ENCODE measurements at regions not wholly inside any gene's neighbourhood (a gene's known extent, or its start where the extent isn't known, plus 50 kb on each side); places are given as distances from the start of the nearest gene placed in this dataset.

DNA sequence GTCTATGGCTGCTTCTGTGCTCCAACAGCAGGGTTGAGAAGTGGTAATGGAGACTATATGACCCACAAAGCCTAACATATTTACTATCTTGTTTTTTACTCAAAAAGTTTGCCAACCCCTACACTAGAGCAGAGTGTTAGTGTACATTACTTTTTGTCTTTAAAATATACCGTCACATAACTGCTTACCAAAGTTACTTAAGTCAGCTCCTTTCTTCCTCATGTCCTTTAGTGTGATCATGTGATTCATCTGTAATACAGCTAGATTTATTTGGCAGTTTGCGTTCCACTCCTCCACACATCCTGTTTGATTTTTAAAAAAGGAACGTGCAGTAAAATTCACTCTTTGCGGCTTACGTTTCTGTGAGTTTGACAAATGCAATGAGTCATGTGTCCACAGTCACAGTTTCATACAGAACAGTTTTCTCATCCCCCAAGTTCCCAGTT, 162.4 kb upstream of the GPRIN3 start:
- Mint-ChIP-seq H3K27me3 (no peaks in the 10 kb centered on the region), H3K9me3 (no peaks in the 10 kb centered on the region), H3K36me3 (peaks cover 0 to 7% (median 0%) of the 10 kb centered on the region in 5 donors), H3K4me1 (peaks cover 11 to 28% (median 23%) of the 10 kb centered on the region in 7 donors), H3K27ac (peak overlapping the region; percentile 7 to 82 (median 58)), H3K4me3 (peak overlapping the region in 9 of 10 donors; percentile 13 to 74 (median 62))
- ChIA-PET POLR2A (interaction anchor here (0.6 to 0.7 kb wide), 2 partner anchors 172 to 194 kb away, joined by 3 read pairs; no protein-coding TSS in a partner anchor), CTCF (interaction anchor here (1.1 kb wide), 1 partner anchor 8 kb away, joined by 4 read pairs; no protein-coding TSS in a partner anchor)
- intact Hi-C loops (cut with micrococcal nuclease): loop anchor here (2.0 to 5.0 kb wide), 2 partner anchors 15 to 163 kb away; partner anchors contain the start of gene GPRIN3 (in 1 of the 2)
- no peaks in the 10 kb centered on the region for H3K36me3 ChIP-seq (ENCODE audit: control insufficient read depth in 2 of 3, insufficient read depth in 3 of 3, low read length in 3 of 3)
- DNase-seq: peak in 7 of 9 donors; percentile 18 to 61 (median 47)
- no peak overlapping the region for H3K4me3 ChIP-seq (ENCODE audit: low read length)
- no peaks in the 10 kb centered on the region for H3K27me3 ChIP-seq (ENCODE audit: control insufficient read depth in 2 of 2, insufficient read depth in 2 of 2, low read length in 2 of 2)
- H3K27ac ChIP-seq (ENCODE audit: low read depth, low read length): no peak overlapping the region
- ATAC-seq: peak; percentile 76
- peaks cover 0 to 7% of the 10 kb centered on the region in 2 donors for H3K4me1 ChIP-seq (ENCODE audit: control insufficient read depth in 2 of 2, insufficient read depth in 2 of 2, low read length in 2 of 2)
- no peaks in the 10 kb centered on the region for H3K9me3 ChIP-seq (ENCODE audit: control insufficient read depth in 2 of 3, low read length in 3 of 3)

DNA sequence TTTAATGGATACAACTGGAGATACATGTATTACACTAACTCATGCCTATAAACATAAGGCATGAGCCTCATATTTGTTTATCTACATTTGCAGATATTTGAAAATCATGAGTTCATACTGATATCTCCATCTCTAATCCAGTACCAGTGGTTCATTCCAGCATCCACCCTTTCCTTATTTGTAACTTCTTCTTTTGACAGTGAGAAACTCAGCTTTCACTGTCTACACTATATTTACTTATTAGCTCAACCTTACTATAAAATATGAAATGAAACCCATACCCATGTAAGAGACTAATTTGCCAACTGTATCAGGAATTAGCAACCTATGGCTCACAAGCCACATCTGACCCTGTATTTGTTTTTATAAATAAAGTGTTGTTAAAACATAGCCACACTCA, 161.9 kb upstream of the GPRIN3 start:
- no peaks in the 10 kb centered on the region for H3K36me3 ChIP-seq (ENCODE audit: control insufficient read depth in 2 of 3, insufficient read depth in 3 of 3, low read length in 3 of 3)
- H3K4me1 Mint-ChIP-seq: peaks cover 11 to 28% (median 23%) of the 10 kb centered on the region in 7 donors
- CTCF ChIA-PET: interaction anchor here (1.1 kb wide), 1 partner anchor 9 kb away, joined by 4 read pairs; no protein-coding TSS in a partner anchor
- peaks cover 0 to 7% of the 10 kb centered on the region in 2 donors for H3K4me1 ChIP-seq (ENCODE audit: control insufficient read depth in 2 of 2, insufficient read depth in 2 of 2, low read length in 2 of 2)
- no peaks in the 10 kb centered on the region for H3K9me3 Mint-ChIP-seq
- H3K4me3 ChIP-seq (ENCODE audit: low read length): no peak overlapping the region
- H3K27me3 Mint-ChIP-seq: no peaks in the 10 kb centered on the region
- H3K9me3 ChIP-seq (ENCODE audit: control insufficient read depth in 2 of 3, low read length in 3 of 3): no peaks in the 10 kb centered on the region
- peaks cover 0 to 7% (median 0%) of the 10 kb centered on the region in 5 donors for H3K36me3 Mint-ChIP-seq
- no peaks in the 10 kb centered on the region for H3K27me3 ChIP-seq (ENCODE audit: control insufficient read depth in 2 of 2, insufficient read depth in 2 of 2, low read length in 2 of 2)
- H3K4me3 Mint-ChIP-seq: peak overlapping the region in 7 of 10 donors; percentile 19 to 74 (median 66)
- intact Hi-C loops (cut with micrococcal nuclease): loop anchor here in 1 of 2 donors (2.0 kb wide), 1 partner anchor 15 kb away; no protein-coding TSS in a partner anchor
- peak overlapping the region; percentile 7 to 82 (median 58) for H3K27ac Mint-ChIP-seq
- ATAC-seq (no peak), DNase-seq (no peak)
- no peak overlapping the region for H3K27ac ChIP-seq (ENCODE audit: low read depth, low read length)
- POLR2A ChIA-PET: interaction anchor here (0.6 to 0.7 kb wide), 2 partner anchors 172 to 194 kb away, joined by 3 read pairs; no protein-coding TSS in a partner anchor

DNA sequence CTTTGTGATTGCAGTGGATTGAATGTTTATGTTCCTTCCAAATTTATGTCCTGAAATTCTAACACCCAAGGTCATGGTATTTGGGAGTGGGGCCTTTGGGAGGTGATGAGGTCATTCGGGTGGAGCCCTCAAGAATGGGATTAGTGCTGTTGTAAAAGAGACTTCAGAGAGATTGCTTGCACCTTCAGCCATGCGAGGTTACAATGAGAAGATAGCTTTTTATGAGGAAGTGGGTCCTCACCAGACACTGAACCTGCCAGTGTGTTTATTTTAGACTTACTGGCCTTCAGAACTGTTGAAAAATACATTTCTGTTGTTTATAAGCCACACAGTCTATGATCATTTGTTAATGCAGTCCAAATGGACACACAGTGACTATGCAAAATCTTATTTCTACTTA, 161.0 kb upstream of the GPRIN3 start:
- Histone ChIP-seq H3K4me1 (ENCODE audit: control insufficient read depth in 2 of 2, insufficient read depth in 2 of 2, low read length in 2 of 2) (peaks cover 0 to 7% of the 10 kb centered on the region in 2 donors), H3K27me3 (ENCODE audit: control insufficient read depth in 2 of 2, insufficient read depth in 2 of 2, low read length in 2 of 2) (no peaks in the 10 kb centered on the region), H3K36me3 (ENCODE audit: control insufficient read depth in 2 of 3, insufficient read depth in 3 of 3, low read length in 3 of 3) (no peaks in the 10 kb centered on the region), H3K27ac (ENCODE audit: low read depth, low read length) (no peak overlapping the region), H3K4me3 (ENCODE audit: low read length) (no peak overlapping the region), H3K9me3 (ENCODE audit: control insufficient read depth in 2 of 3, low read length in 3 of 3) (no peaks in the 10 kb centered on the region)
- no peak for DNase-seq
- no peaks in the 10 kb centered on the region for H3K9me3 Mint-ChIP-seq
- POLR2A ChIA-PET: no interaction called here
- no peak overlapping the region for H3K4me3 Mint-ChIP-seq
- no peak for ATAC-seq
- intact Hi-C loops (cut with micrococcal nuclease): loop anchor here in 1 of 2 donors (2.0 kb wide), 1 partner anchor 16 kb away; no protein-coding TSS in a partner anchor
- peaks cover 11 to 28% (median 23%) of the 10 kb centered on the region in 7 donors for H3K4me1 Mint-ChIP-seq
- peaks cover 0 to 7% (median 0%) of the 10 kb centered on the region in 5 donors for H3K36me3 Mint-ChIP-seq
- CTCF ChIA-PET: no interaction called here
- H3K27ac Mint-ChIP-seq: no peak overlapping the region
- no peaks in the 10 kb centered on the region for H3K27me3 Mint-ChIP-seq

DNA sequence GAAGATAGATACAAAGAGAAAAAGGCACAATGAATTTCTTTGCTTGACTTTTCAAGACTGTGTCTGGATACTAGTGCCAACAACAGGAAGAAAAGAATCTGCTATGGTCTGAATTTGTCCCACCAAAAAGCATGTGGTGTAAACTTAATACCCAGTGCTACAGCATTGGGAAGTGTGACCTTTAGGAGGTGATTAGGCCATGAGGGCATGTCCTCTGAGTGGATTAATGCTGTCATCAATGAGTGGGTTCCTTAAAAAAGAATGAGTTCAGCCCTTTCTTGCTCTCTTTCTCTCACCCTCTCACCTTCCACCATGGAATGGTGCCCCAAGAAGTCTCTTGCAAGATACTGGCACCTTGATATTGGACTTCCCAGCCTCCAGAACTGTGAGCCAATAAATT, 155.7 kb upstream of the GPRIN3 start:
- Mint-ChIP-seq H3K4me3 (no peak overlapping the region), H3K27me3 (peaks cover 0 to 6% (median 0%) of the 10 kb centered on the region in 5 donors), H3K4me1 (peaks cover 0 to 1% (median 0%) of the 10 kb centered on the region in 7 donors), H3K36me3 (no peaks in the 10 kb centered on the region), H3K27ac (peak overlapping the region in 1 of 9 donors; percentile 55), H3K9me3 (no peaks in the 10 kb centered on the region)
- DNase-seq (no peak), ATAC-seq (no peak)
- Histone ChIP-seq H3K36me3 (ENCODE audit: control insufficient read depth in 2 of 3, insufficient read depth in 3 of 3, low read length in 3 of 3) (no peaks in the 10 kb centered on the region), H3K4me1 (ENCODE audit: control insufficient read depth in 2 of 2, insufficient read depth in 2 of 2, low read length in 2 of 2) (no peaks in the 10 kb centered on the region), H3K27me3 (ENCODE audit: control insufficient read depth in 2 of 2, insufficient read depth in 2 of 2, low read length in 2 of 2) (no peaks in the 10 kb centered on the region), H3K27ac (ENCODE audit: low read depth, low read length) (no peak overlapping the region), H3K9me3 (ENCODE audit: control insufficient read depth in 2 of 3, low read length in 3 of 3) (no peaks in the 10 kb centered on the region), H3K4me3 (ENCODE audit: low read length) (no peak overlapping the region)
- POLR2A ChIA-PET: no interaction called here
- intact Hi-C loops (cut with micrococcal nuclease): no loop called here
- CTCF ChIA-PET: no interaction called here

DNA sequence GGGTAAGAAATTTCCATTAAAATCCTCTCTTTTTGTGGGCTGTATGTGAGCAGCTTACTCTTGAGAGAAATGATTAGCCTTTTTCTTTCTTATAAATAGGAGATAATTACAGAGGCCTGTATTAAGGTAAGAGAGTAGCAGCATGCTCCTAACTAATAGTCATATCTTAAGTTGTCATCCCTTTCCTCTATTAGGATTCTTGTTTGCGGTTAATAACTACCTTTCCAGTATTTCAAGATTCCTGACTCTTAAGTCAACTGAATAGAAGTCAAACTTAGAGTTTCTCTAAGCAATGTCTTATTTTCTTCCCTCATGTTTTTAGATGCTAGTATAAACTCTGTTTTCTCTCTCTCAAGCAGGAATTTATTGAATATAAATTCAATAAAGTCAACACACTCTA, 139.9 kb upstream of the GPRIN3 start:
- ChIA-PET POLR2A (no interaction called here), CTCF (interaction anchor here (1.5 kb wide), 1 partner anchor 11 kb away, joined by 3 read pairs; no protein-coding TSS in a partner anchor)
- no peaks in the 10 kb centered on the region for H3K4me1 Mint-ChIP-seq
- H3K9me3 Mint-ChIP-seq: peaks cover 7 to 39% (median 14%) of the 10 kb centered on the region in 11 donors
- no peak overlapping the region for H3K27ac ChIP-seq (ENCODE audit: low read depth, low read length)
- H3K4me1 ChIP-seq (ENCODE audit: control insufficient read depth in 2 of 2, insufficient read depth in 2 of 2, low read length in 2 of 2): no peaks in the 10 kb centered on the region
- H3K4me3 ChIP-seq (ENCODE audit: low read length): no peak overlapping the region
- H3K9me3 ChIP-seq (ENCODE audit: control insufficient read depth in 2 of 3, low read length in 3 of 3): peaks cover 0 to 21% (median 0%) of the 10 kb centered on the region in 3 experiments
- no peaks in the 10 kb centered on the region for H3K27me3 Mint-ChIP-seq
- intact Hi-C loops (cut with micrococcal nuclease): no loop called here
- H3K36me3 Mint-ChIP-seq: peaks cover 5 to 15% (median 9%) of the 10 kb centered on the region in 5 donors
- DNase-seq (no peak), ATAC-seq (no peak)
- H3K36me3 ChIP-seq (ENCODE audit: control insufficient read depth in 2 of 3, insufficient read depth in 3 of 3, low read length in 3 of 3): no peaks in the 10 kb centered on the region
- no peak overlapping the region for H3K4me3 Mint-ChIP-seq
- no peaks in the 10 kb centered on the region for H3K27me3 ChIP-seq (ENCODE audit: control insufficient read depth in 2 of 2, insufficient read depth in 2 of 2, low read length in 2 of 2)
- H3K27ac Mint-ChIP-seq: no peak overlapping the region

DNA sequence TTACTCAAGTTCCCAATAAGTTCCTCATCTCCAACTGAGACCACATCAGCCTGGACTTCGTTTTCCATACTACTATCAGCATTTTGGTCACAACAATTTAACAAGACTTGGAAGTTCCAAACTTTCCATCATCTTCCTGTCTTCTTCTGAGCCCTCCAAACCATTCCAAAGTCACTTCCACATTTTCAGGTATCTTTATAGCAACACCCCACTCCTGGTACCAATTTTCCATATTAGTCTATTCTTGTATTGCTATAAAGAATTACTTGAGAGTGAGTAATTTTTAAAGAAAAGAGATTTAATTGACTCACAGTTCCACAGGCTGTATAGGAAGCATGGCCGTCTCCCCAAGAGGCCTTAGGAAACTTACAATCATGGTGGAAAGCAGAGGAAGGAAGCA, 138.6 kb upstream of the GPRIN3 start:
- no peaks in the 10 kb centered on the region for H3K4me1 ChIP-seq (ENCODE audit: control insufficient read depth in 2 of 2, insufficient read depth in 2 of 2, low read length in 2 of 2)
- no peak overlapping the region for H3K27ac Mint-ChIP-seq
- ATAC-seq (no peak), DNase-seq (no peak)
- intact Hi-C loops (cut with micrococcal nuclease): no loop called here
- H3K27ac ChIP-seq (ENCODE audit: low read depth, low read length): no peak overlapping the region
- no peak overlapping the region for H3K4me3 ChIP-seq (ENCODE audit: low read length)
- ChIA-PET POLR2A (no interaction called here), CTCF (no interaction called here)
- H3K36me3 ChIP-seq (ENCODE audit: control insufficient read depth in 2 of 3, insufficient read depth in 3 of 3, low read length in 3 of 3): no peaks in the 10 kb centered on the region
- H3K27me3 ChIP-seq (ENCODE audit: control insufficient read depth in 2 of 2, insufficient read depth in 2 of 2, low read length in 2 of 2): no peaks in the 10 kb centered on the region
- no peaks in the 10 kb centered on the region for H3K4me1 Mint-ChIP-seq
- no peaks in the 10 kb centered on the region for H3K27me3 Mint-ChIP-seq
- no peak overlapping the region for H3K4me3 Mint-ChIP-seq
- peaks cover 0 to 21% (median 0%) of the 10 kb centered on the region in 3 experiments for H3K9me3 ChIP-seq (ENCODE audit: control insufficient read depth in 2 of 3, low read length in 3 of 3)
- H3K9me3 Mint-ChIP-seq: peaks cover 7 to 39% (median 14%) of the 10 kb centered on the region in 11 donors
- H3K36me3 Mint-ChIP-seq: peaks cover 5 to 15% (median 9%) of the 10 kb centered on the region in 5 donors
